ENCODE measurements at regions not wholly inside any gene's neighbourhood (a gene's known extent, or its start where the extent isn't known, plus 50 kb on each side); places are given as distances from the start of the nearest gene placed in this dataset.

GRCh38 chr1:29756085-29756484 is 519.8 kb downstream of the PTPRU start:
- TF ChIP-seq POLR2A (IDR thresholded peaks at IDR 0.05; ENCODE audit: low read length) (no peak), GATA1 (IDR thresholded peaks at IDR 0.05; ENCODE audit: low read depth, low read length) (no peak)

Measured in erythroblast (primary cell).